ENCODE measurements at regions not wholly inside any gene's neighbourhood (a gene's known extent, or its start where the extent isn't known, plus 50 kb on each side); places are given as distances from the start of the nearest gene placed in this dataset.

DNA sequence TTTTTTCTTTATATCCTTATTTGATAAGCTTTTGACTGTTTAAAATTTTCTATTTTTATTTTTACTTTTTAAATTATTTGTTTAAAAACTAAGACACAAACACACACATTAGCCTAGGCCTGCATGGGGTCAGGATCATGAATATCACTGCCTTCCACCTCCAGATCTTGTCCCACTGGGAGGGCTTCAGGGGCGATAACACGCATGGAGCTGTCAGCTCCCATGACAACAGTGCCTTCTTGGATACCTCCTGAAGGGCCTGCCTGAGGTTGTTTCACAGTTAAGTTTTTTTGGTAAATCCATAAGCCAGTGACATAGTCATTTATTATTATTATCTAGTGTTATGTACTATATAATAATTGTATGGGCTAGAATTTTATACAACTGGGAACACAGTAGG is 85.4 kb upstream of the FAT1 start:
- POLR2A ChIA-PET, result no interaction called here
- Histone ChIP-seq H3K36me3 (ENCODE audit: control insufficient read depth, insufficient read depth, low read length) (no peaks in the 10 kb centered on the region), H3K4me3 (ENCODE audit: low read depth, low read length) (no peak overlapping the region), H3K27me3 (ENCODE audit: control insufficient read depth, insufficient read depth, low read length) (no peaks in the 10 kb centered on the region)
- DNase-seq (ENCODE audit: low read depth), result no peak
- TF ChIP-seq, protein P1, sequence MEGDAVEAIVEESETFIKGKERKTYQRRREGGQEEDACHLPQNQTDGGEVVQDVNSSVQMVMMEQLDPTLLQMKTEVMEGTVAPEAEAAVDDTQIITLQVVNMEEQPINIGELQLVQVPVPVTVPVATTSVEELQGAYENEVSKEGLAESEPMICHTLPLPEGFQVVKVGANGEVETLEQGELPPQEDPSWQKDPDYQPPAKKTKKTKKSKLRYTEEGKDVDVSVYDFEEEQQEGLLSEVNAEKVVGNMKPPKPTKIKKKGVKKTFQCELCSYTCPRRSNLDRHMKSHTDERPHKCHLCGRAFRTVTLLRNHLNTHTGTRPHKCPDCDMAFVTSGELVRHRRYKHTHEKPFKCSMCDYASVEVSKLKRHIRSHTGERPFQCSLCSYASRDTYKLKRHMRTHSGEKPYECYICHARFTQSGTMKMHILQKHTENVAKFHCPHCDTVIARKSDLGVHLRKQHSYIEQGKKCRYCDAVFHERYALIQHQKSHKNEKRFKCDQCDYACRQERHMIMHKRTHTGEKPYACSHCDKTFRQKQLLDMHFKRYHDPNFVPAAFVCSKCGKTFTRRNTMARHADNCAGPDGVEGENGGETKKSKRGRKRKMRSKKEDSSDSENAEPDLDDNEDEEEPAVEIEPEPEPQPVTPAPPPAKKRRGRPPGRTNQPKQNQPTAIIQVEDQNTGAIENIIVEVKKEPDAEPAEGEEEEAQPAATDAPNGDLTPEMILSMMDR (IDR thresholded peaks at IDR 0.05; ENCODE audit: insufficient read depth, low read depth, low read length), result no peak
- CTCF ChIA-PET, result interaction anchor here (0.5 to 0.9 kb wide), 2 partner anchors 22 to 496 kb away, joined by 3 read pairs; no protein-coding TSS in a partner anchor

DNA sequence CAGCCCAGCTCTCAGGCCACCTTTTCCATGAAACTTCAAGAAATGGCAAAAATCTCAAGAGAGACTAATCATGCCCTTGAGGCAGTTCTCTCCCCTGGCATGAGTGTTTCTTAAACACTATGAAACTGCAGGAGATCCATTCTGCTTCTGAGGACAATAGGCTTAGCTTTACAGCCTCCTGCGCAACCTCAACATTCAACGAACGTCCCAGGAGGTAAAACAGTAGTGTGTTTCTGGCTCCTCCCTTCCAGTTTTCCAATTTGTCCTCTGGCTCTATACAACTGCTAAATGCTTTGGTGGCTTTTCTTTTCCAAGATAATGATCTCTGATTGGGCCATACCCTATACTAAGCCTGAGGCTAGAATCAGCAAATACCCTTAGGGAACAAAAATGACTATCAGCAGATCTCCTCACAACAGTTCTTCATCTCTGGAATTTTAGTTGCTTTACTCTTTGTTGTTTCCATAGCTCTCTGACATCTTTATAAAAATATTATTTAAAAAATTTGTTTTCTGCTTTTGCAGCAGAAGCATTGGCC is 87.0 kb upstream of the FAT1 start:
- POLR2A ChIA-PET, result no interaction called here
- TF ChIP-seq, protein P1 (IDR thresholded peaks at IDR 0.05; ENCODE audit: insufficient read depth, low read depth, low read length), result no peak
- H3K36me3 ChIP-seq (ENCODE audit: control insufficient read depth, insufficient read depth, low read length), result no peaks in the 10 kb centered on the region

DNA sequence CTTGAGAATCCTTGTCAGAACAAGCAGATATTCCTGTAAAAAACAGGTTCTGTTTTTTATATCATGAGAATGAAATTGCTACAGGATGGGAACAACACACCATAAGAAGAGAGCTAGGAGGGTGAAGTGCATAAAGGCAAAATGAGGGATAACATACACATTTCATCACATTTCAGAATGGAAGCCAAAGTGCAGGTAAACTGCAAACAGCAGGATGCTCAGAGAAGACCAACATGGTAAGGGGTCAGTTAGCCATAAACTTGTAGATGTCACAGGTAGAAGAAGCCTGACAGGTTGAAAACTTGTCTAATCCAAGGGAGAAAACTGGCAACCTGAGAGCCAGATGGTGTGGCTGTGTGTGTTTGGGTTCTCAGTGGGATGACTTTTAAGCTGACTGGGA is 88.9 kb upstream of the FAT1 start:
- Histone ChIP-seq H3K4me3 (ENCODE audit: low read depth, low read length) (no peak overlapping the region), H3K36me3 (ENCODE audit: control insufficient read depth, insufficient read depth, low read length) (no peaks in the 10 kb centered on the region), H3K27me3 (ENCODE audit: control insufficient read depth, insufficient read depth, low read length) (no peaks in the 10 kb centered on the region)
- CTCF ChIA-PET, result no interaction called here
- POLR2A ChIA-PET, result interaction anchor here (0.5 kb wide), 1 partner anchor 397 kb away, joined by 3 read pairs; no protein-coding TSS in a partner anchor
- DNase-seq (ENCODE audit: low read depth), result no peak
- TF ChIP-seq, protein P1 (IDR thresholded peaks at IDR 0.05; ENCODE audit: insufficient read depth, low read depth, low read length), result no peak

More for the DNA sequence above, 87.0 kb upstream of the FAT1 start:
- CTCF ChIA-PET, result interaction anchor here (0.7 kb wide), 1 partner anchor 85 kb away, joined by 3 read pairs; no protein-coding TSS in a partner anchor
- DNase-seq (ENCODE audit: low read depth), result no peak
- Histone ChIP-seq H3K27me3 (ENCODE audit: control insufficient read depth, insufficient read depth, low read length) (no peaks in the 10 kb centered on the region), H3K4me3 (ENCODE audit: low read depth, low read length) (no peak overlapping the region)

DNA sequence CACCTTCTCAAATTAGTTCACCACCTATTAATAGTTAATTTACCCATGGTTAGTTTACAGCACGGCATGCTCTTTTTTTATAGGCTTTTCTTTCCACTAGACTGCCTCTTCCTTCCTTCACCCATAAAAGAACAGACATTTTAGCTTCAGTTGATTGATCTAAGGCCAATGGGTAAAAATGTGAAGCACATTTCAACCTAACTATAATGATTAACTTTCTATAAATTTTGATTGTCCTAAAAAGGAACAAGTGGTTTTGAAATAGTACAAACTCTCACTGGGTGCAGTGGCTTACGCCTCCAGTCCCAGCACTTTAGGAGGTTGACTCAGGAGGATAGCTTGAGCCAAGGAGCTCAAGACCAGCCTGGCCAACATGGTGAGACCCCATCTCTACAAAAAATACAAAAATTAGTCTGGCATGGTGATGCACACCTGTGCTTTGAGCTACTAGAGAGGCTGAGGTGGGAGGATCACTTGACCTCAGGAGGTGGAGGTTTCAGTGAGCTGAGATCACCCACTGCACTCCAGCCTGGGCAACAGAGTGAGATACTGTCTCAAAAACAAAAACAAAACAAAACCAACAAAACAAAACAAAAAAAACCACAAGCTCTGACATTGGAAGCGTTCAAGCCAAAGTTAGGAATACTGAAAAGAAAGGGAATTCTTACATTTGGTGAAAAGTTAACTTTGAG is 89.9 kb upstream of the FAT1 start:
- TF ChIP-seq, protein P1 (IDR thresholded peaks at IDR 0.05; ENCODE audit: insufficient read depth, low read depth, low read length), result no peak
- CTCF ChIA-PET, result interaction anchor here (0.6 to 1.5 kb wide), 5 partner anchors 9 to 199 kb away, joined by 3 to 4 read pairs (median 3); no protein-coding TSS in a partner anchor

DNA sequence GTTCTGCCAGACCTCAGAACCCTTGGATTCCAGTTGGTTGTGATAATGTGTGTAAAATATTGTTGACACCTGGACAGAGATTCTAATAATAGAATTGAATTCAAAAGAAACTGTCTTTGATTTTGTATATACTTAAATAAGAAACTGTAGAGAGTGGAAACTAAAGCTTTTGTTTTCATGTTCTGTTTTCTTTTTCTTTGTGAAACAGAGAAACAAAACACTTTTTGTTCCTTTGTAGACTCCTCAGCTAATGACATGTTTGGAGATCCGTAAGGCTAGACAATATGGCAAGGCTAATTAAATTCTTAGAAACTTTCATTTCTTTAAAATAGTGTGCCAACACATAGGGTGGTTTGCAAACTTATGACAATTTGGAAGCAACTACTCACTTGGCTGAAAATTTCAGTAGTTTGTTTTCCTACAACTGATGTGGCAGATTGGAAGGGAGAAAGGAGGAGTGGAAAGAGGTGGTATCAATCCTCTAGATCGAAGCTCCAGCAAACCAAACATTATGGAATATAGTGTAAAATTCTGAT is 90.9 kb upstream of the FAT1 start:
- ChIA-PET CTCF (interaction anchor here (0.7 to 1.5 kb wide), 4 partner anchors 8 to 25 kb away, joined by 3 to 4 read pairs (median 3); no protein-coding TSS in a partner anchor), POLR2A (no interaction called here)

More for the DNA sequence above, 89.9 kb upstream of the FAT1 start:
- Histone ChIP-seq H3K27me3 (ENCODE audit: control insufficient read depth, insufficient read depth, low read length) (no peaks in the 10 kb centered on the region), H3K4me3 (ENCODE audit: low read depth, low read length) (no peak overlapping the region), H3K36me3 (ENCODE audit: control insufficient read depth, insufficient read depth, low read length) (no peaks in the 10 kb centered on the region)
- POLR2A ChIA-PET, result interaction anchor here (0.6 kb wide), 1 partner anchor 118 kb away, joined by 3 read pairs; no protein-coding TSS in a partner anchor
- DNase-seq (ENCODE audit: low read depth), result no peak

More for the DNA sequence above, 90.9 kb upstream of the FAT1 start:
- no peaks in the 10 kb centered on the region for H3K27me3 ChIP-seq (ENCODE audit: control insufficient read depth, insufficient read depth, low read length)
- no peaks in the 10 kb centered on the region for H3K36me3 ChIP-seq (ENCODE audit: control insufficient read depth, insufficient read depth, low read length)
- TF ChIP-seq, protein P1 (IDR thresholded peaks at IDR 0.05; ENCODE audit: insufficient read depth, low read depth, low read length), result no peak
- H3K4me3 ChIP-seq (ENCODE audit: low read depth, low read length), result no peak overlapping the region
- DNase-seq (ENCODE audit: low read depth), result no peak

All from BJ (cell line).